ENCODE measurements at regions not wholly inside any gene's neighbourhood (a gene's known extent, or its start where the extent isn't known, plus 50 kb on each side); places are given as distances from the start of the nearest gene placed in this dataset.
A peak's percentile ranks its signal among the peaks of the same experiment; 100 is the strongest.

- TF ChIP-seq, protein P1, sequence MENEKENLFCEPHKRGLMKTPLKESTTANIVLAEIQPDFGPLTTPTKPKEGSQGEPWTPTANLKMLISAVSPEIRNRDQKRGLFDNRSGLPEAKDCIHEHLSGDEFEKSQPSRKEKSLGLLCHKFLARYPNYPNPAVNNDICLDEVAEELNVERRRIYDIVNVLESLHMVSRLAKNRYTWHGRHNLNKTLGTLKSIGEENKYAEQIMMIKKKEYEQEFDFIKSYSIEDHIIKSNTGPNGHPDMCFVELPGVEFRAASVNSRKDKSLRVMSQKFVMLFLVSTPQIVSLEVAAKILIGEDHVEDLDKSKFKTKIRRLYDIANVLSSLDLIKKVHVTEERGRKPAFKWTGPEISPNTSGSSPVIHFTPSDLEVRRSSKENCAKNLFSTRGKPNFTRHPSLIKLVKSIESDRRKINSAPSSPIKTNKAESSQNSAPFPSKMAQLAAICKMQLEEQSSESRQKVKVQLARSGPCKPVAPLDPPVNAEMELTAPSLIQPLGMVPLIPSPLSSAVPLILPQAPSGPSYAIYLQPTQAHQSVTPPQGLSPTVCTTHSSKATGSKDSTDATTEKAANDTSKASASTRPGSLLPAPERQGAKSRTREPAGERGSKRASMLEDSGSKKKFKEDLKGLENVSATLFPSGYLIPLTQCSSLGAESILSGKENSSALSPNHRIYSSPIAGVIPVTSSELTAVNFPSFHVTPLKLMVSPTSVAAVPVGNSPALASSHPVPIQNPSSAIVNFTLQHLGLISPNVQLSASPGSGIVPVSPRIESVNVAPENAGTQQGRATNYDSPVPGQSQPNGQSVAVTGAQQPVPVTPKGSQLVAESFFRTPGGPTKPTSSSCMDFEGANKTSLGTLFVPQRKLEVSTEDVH (IDR thresholded peaks at IDR 0.05; ENCODE audit: low read depth, partially characterized antibody) = no peak
- TF ChIP-seq ZNF146 (CRISPR knock-in tag; IDR thresholded peaks at IDR 0.05; ENCODE audit: unreplicated experiment) (no peak), REST (IDR thresholded peaks at IDR 0.05; ENCODE audit: borderline replicate concordance) (peak; percentile 68; the same call in 1 of the 2 replicates), REST (CRISPR knock-in tag; IDR thresholded peaks at IDR 0.05; ENCODE audit: low read depth) (no peak), CREBBP (IDR thresholded peaks at IDR 0.05; ENCODE audit: low read depth, low read length) (no peak), RAD21 (CRISPR knock-in tag; conservative IDR thresholded peaks at IDR 0.05 in 1 of 2, IDR thresholded peaks at IDR 0.05 in 1 of 2) (peak; percentile 79 to 82), FOXK1 (CRISPR knock-in tag; IDR thresholded peaks at IDR 0.05; ENCODE audit: borderline replicate concordance) (no peak), ARID2 (IDR thresholded peaks at IDR 0.05) (peak; percentile 23; the same call in 1 of the 2 replicates), STAT6 (CRISPR knock-in tag; IDR thresholded peaks at IDR 0.05) (no peak), SETDB1 (IDR thresholded peaks at IDR 0.05; ENCODE audit: low read length) (no peak), NFE2 (IDR thresholded peaks at IDR 0.05; ENCODE audit: low read depth) (peak; percentile 36; the same call in 1 of the 2 replicates), ZNF316 (IDR thresholded peaks at IDR 0.05) (peak; percentile 59)
These were observed 128.7 kb upstream of the L3MBTL4 start (continued) for GRCh38 chr18:6543330-6543908.
